CD4-positive, CD25-positive, alpha-beta regulatory T cell (primary cell): ENCODE measurements at regions not wholly inside any gene's neighbourhood (a gene's known extent, or its start where the extent isn't known, plus 50 kb on each side); places are given as distances from the start of the nearest gene placed in this dataset.

Experiments
- ATAC-seq, 2 donors: fragments of 150-1000 bp; cut with Tn5 transposase; one replicate each; pipeline ENCODE4 v1.10.0; 2021; ENCODE audit warnings: low read depth in 2 of 2, moderate number of reproducible peaks in 2 of 2, moderate library complexity in 1 of 2
- DNase-seq, 3 donors: peaks; one replicate each; pipeline versions ENCODE4 v3.0.0 to v3.0.0-alpha.2; 2012 to 2022; ENCODE audit warnings: mixed read lengths in 1 of 3
- H3K27ac ChIP-seq: one replicate; pipeline ENCODE4 v1.7.0; 2013; ENCODE audit warnings: mild to moderate bottlenecking, low read length; ENCODE audit not compliant: insufficient read depth, poor library complexity, severe bottlenecking
- H3K27me3 ChIP-seq: one replicate; pipeline ENCODE4 v1.7.0; 2013; ENCODE audit warnings: low read length; ENCODE audit not compliant: control insufficient read depth, insufficient read depth
- H3K36me3 ChIP-seq: one replicate; pipeline ENCODE4 v1.7.0; 2013; ENCODE audit warnings: mild to moderate bottlenecking, low read length, moderate library complexity; ENCODE audit not compliant: control insufficient read depth, insufficient read depth
- H3K4me1 ChIP-seq: 2 replicates; pipeline ENCODE4 v1.7.0; 2013; ENCODE audit warnings: mild to moderate bottlenecking, low read length; ENCODE audit not compliant: insufficient read depth, control insufficient read depth, poor library complexity, severe bottlenecking
- H3K4me3 ChIP-seq: one replicate; pipeline ENCODE4 v1.7.0; 2013; ENCODE audit warnings: low read depth, mild to moderate bottlenecking, low read length, moderate library complexity
- H3K9me3 ChIP-seq, 2 experiments: 1 replicate in 1 of 2; 2 replicates in 1 of 2; pipeline ENCODE4 v1.7.0; 2013; ENCODE audit warnings: low read length in 2 of 2, mild to moderate bottlenecking in 1 of 2, moderate library complexity in 1 of 2; ENCODE audit not compliant: control insufficient read depth in 2 of 2
- H3K27ac Mint-ChIP-seq, 3 donors: one replicate each; pipeline ENCODE4 v1.8.0; 2020 to 2022; ENCODE audit warnings: mild to moderate bottlenecking in 3 of 3, mixed read lengths in 3 of 3, moderate library complexity in 2 of 3
- H3K27me3 Mint-ChIP-seq: one replicate; pipeline ENCODE4 v1.8.0; 2022; ENCODE audit warnings: mild to moderate bottlenecking, mixed read lengths
- H3K36me3 Mint-ChIP-seq: one replicate; pipeline ENCODE4 v1.8.0; 2020; ENCODE audit warnings: mixed read lengths
- H3K4me1 Mint-ChIP-seq, 4 donors: one replicate each; pipeline ENCODE4 v1.8.0; 2020 to 2022; ENCODE audit warnings: mixed read lengths in 4 of 4, mild to moderate bottlenecking in 1 of 4
- H3K4me3 Mint-ChIP-seq, 4 donors: one replicate each; pipeline ENCODE4 v1.8.0; 2020 to 2022; ENCODE audit warnings: mild to moderate bottlenecking in 4 of 4, mixed read lengths in 4 of 4, moderate library complexity in 3 of 4
- H3K9me3 Mint-ChIP-seq, 7 donors: one replicate each; pipeline ENCODE4 v1.8.0; 2020 to 2022; ENCODE audit warnings: mixed read lengths in 7 of 7, mild to moderate bottlenecking in 3 of 7, moderate library complexity in 2 of 7

DNA sequence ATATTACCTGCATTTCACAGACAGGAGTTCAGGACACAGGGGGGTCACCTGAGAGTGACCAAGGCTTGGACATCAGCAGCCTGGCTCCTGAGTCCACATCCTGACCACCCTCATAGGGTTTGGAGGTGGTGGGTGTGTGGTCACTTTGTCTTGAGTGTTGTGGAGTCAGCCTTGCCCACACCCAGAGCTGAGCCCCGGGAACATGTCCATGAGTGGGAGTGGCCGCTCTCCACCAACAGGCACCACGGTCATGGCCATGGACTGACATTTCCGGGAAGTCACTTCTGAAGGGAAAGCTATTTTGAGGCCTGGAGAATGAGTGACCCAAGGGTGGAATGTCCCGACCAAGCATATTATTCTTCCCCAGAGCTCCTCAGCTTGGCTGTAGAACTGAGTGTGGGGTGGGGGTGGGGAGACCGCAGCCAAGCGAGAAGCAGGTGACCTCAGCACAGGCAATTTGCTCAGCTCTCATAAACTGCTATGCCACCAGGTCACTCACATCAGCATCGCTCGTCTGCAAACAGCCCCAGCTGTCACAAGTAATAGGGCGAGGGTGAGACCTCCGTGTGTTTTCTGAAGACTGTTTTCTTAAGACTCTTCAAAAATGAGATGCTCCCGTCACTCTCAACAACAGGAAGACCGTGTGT lies 348.6 kb upstream of the CDH4 start:
- no peak for DNase-seq
- H3K27me3 Mint-ChIP-seq, result no peaks in the 10 kb centered on the region
- H3K27ac ChIP-seq, result no peak overlapping the region

DNA sequence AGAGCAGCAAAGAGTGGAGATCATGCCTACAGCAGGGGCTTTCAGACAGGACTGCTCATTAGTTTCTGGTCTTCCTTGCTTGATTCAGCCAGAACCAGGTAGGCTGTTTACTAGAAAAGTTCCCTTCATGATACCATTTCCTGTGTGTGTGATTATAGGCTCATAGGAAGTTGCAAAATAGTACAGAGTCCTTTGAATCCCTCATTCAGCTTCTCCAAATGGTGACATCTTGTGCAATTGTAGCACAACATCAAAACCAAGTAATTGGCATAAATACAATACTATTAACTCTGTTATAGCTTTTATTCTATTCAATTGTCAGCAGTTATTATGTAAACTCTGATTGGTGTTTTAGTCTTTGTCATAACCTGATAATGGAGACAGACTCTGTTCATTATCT lies 347.3 kb upstream of the CDH4 start:
- Mint-ChIP-seq H3K27ac (no peak overlapping the region), H3K27me3 (no peaks in the 10 kb centered on the region), H3K9me3 (peaks cover 0 to 3% (median 2%) of the 10 kb centered on the region in 7 donors), H3K36me3 (no peaks in the 10 kb centered on the region), H3K4me1 (no peaks in the 10 kb centered on the region), H3K4me3 (no peak overlapping the region)
- no peak for ATAC-seq
- Histone ChIP-seq H3K9me3 (peaks cover 0 to 2% of the 10 kb centered on the region in 2 experiments), H3K27ac (no peak overlapping the region), H3K27me3 (no peaks in the 10 kb centered on the region), H3K4me1 (no peaks in the 10 kb centered on the region), H3K4me3 (no peak overlapping the region), H3K36me3 (no peaks in the 10 kb centered on the region)
- no peak for DNase-seq

More for the DNA sequence above, 348.6 kb upstream of the CDH4 start:
- H3K4me3 ChIP-seq, result no peak overlapping the region
- H3K9me3 ChIP-seq, result peaks cover 0 to 2% of the 10 kb centered on the region in 2 experiments
- no peaks in the 10 kb centered on the region for H3K36me3 ChIP-seq
- peaks cover 0 to 3% (median 0%) of the 10 kb centered on the region in 7 donors for H3K9me3 Mint-ChIP-seq
- no peak overlapping the region for H3K27ac Mint-ChIP-seq
- H3K36me3 Mint-ChIP-seq, result no peaks in the 10 kb centered on the region
- H3K4me3 Mint-ChIP-seq, result no peak overlapping the region
- H3K4me1 ChIP-seq, result no peaks in the 10 kb centered on the region
- no peak for ATAC-seq
- no peaks in the 10 kb centered on the region for H3K4me1 Mint-ChIP-seq
- no peaks in the 10 kb centered on the region for H3K27me3 ChIP-seq

DNA sequence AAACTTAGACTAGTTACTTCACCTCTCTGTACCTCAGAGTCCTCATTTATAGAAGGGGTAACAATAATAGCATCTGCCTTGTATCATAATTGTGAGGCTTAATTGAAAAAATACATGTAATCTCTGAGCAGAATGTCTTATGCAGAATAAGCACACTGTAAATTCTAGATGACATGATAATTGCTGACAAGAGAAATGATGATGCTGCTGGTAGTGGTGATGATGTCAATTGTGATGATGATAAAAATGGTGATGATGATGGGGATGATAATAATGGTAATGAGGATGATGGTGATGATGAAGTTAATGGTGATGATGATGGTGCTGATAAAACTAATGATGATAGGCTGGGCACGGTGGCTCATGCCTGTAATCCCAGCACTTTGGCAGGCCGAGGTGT lies 346.1 kb upstream of the CDH4 start:
- peaks cover 0 to 3% (median 2%) of the 10 kb centered on the region in 7 donors for H3K9me3 Mint-ChIP-seq
- H3K4me3 Mint-ChIP-seq, result no peak overlapping the region
- DNase-seq, result no peak
- Histone ChIP-seq H3K4me1 (no peaks in the 10 kb centered on the region), H3K9me3 (peaks cover 0 to 2% of the 10 kb centered on the region in 2 experiments), H3K36me3 (no peaks in the 10 kb centered on the region), H3K27ac (no peak overlapping the region), H3K27me3 (no peaks in the 10 kb centered on the region), H3K4me3 (no peak overlapping the region)
- no peaks in the 10 kb centered on the region for H3K36me3 Mint-ChIP-seq
- no peaks in the 10 kb centered on the region for H3K4me1 Mint-ChIP-seq
- no peak for ATAC-seq
- no peak overlapping the region for H3K27ac Mint-ChIP-seq
- H3K27me3 Mint-ChIP-seq, result no peaks in the 10 kb centered on the region

- Mint-ChIP-seq H3K27ac (no peak overlapping the region), H3K9me3 (peaks cover 0 to 3% (median 2%) of the 10 kb centered on the region in 7 donors), H3K4me3 (no peak overlapping the region), H3K36me3 (no peaks in the 10 kb centered on the region), H3K27me3 (no peaks in the 10 kb centered on the region), H3K4me1 (no peaks in the 10 kb centered on the region)
- H3K27me3 ChIP-seq, result no peaks in the 10 kb centered on the region
- no peak overlapping the region for H3K4me3 ChIP-seq
- ATAC-seq (no peak), DNase-seq (no peak)
- peaks cover 0 to 2% of the 10 kb centered on the region in 2 experiments for H3K9me3 ChIP-seq
- no peak overlapping the region for H3K27ac ChIP-seq
- H3K36me3 ChIP-seq, result no peaks in the 10 kb centered on the region
- H3K4me1 ChIP-seq, result no peaks in the 10 kb centered on the region
Observed at GRCh38 chr20:60906555-60906954, 345.5 kb upstream of the CDH4 start.

DNA sequence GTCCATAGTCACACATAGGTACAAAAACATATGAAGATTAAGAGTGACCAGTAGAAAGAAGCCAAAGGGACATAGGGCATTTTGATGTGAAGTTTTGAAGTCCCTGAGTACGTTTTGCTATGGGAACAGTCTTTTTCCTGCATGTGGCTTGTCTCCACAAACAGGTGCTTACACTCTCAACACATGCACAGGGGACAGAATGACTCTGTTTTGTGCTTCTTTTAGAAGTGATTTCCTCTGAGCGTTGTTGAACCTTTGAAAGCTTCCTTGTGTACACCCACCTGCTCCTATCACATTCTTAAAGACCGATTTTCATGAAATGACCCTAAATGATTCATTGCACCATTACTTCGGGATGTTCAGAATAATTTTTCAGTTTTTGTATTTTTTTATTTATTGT lies 338.8 kb upstream of the CDH4 start:
- Mint-ChIP-seq H3K4me1 (no peaks in the 10 kb centered on the region), H3K4me3 (no peak overlapping the region), H3K9me3 (peaks cover 0 to 15% (median 2%) of the 10 kb centered on the region in 7 donors), H3K27ac (no peak overlapping the region), H3K36me3 (no peaks in the 10 kb centered on the region), H3K27me3 (no peaks in the 10 kb centered on the region)
- ATAC-seq, result no peak
- H3K27ac ChIP-seq, result no peak overlapping the region
- H3K4me3 ChIP-seq, result no peak overlapping the region
- no peak for DNase-seq
- H3K4me1 ChIP-seq, result no peaks in the 10 kb centered on the region
- H3K9me3 ChIP-seq, result no peaks in the 10 kb centered on the region
- no peaks in the 10 kb centered on the region for H3K36me3 ChIP-seq
- no peaks in the 10 kb centered on the region for H3K27me3 ChIP-seq

DNA sequence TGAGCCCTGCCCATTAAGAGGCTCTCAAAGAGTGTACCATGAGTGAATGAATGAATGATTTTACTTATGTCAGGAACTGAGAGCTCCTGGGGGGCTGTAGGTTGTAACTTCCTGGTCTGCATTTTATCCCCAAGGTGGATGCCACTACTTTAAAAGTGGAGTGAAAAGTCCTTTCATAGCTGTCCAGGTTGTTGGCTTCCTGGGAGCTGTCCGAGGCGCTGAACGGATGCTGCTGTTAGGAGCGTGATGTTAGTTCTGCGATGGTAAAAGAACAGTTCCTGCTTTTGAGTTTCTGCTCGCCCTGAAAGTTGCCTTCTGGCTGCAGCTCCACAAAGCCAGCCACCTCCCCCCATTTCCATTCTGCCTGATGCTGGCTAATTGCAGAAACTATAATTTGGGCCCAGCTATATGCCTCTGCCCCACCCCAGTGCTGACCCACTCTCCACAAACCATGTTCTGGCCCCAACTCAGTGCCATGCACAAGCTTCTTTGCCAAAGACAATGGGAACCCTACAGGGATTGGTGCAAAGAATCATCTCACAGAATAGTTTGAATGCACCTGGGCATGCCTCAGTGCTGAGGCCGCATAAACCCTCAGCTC lies 330.9 kb upstream of the CDH4 start:
- peaks cover 2% of the 10 kb centered on the region for H3K27me3 ChIP-seq
- Mint-ChIP-seq H3K4me3 (no peak overlapping the region), H3K9me3 (peaks cover 0 to 9% (median 2%) of the 10 kb centered on the region in 7 donors), H3K36me3 (no peaks in the 10 kb centered on the region), H3K27me3 (no peaks in the 10 kb centered on the region), H3K27ac (no peak overlapping the region), H3K4me1 (no peaks in the 10 kb centered on the region)
- DNase-seq (peak in 1 of 3 donors; percentile 17), ATAC-seq (no peak)
- no peak overlapping the region for H3K4me3 ChIP-seq
- H3K36me3 ChIP-seq, result no peaks in the 10 kb centered on the region
- H3K4me1 ChIP-seq, result no peaks in the 10 kb centered on the region
- H3K9me3 ChIP-seq, result no peaks in the 10 kb centered on the region
- no peak overlapping the region for H3K27ac ChIP-seq

GRCh38 chr20:60926831-60927230 lies 325.2 kb upstream of the CDH4 start:
- no peak overlapping the region for H3K27ac Mint-ChIP-seq
- no peak overlapping the region for H3K4me3 Mint-ChIP-seq
- Histone ChIP-seq H3K4me1 (no peaks in the 10 kb centered on the region), H3K36me3 (no peaks in the 10 kb centered on the region), H3K27ac (no peak overlapping the region), H3K27me3 (peaks cover 2% of the 10 kb centered on the region), H3K4me3 (no peak overlapping the region), H3K9me3 (no peaks in the 10 kb centered on the region)
- H3K27me3 Mint-ChIP-seq, result peaks cover 8% of the 10 kb centered on the region
- no peak for ATAC-seq
- H3K9me3 Mint-ChIP-seq, result peaks cover 0 to 3% (median 0%) of the 10 kb centered on the region in 7 donors
- no peaks in the 10 kb centered on the region for H3K4me1 Mint-ChIP-seq
- no peaks in the 10 kb centered on the region for H3K36me3 Mint-ChIP-seq
- DNase-seq, result no peak

GRCh38 chr20:60928341-60928740 lies 323.7 kb upstream of the CDH4 start:
- Histone ChIP-seq H3K9me3 (no peaks in the 10 kb centered on the region), H3K27ac (no peak overlapping the region), H3K4me3 (no peak overlapping the region), H3K27me3 (peaks cover 2% of the 10 kb centered on the region), H3K36me3 (no peaks in the 10 kb centered on the region), H3K4me1 (no peaks in the 10 kb centered on the region)
- no peak overlapping the region for H3K4me3 Mint-ChIP-seq
- ATAC-seq, result no peak
- H3K27me3 Mint-ChIP-seq, result peaks cover 8% of the 10 kb centered on the region
- no peaks in the 10 kb centered on the region for H3K4me1 Mint-ChIP-seq
- no peaks in the 10 kb centered on the region for H3K36me3 Mint-ChIP-seq
- DNase-seq, result no peak
- no peak overlapping the region for H3K27ac Mint-ChIP-seq
- peaks cover 0 to 4% (median 0%) of the 10 kb centered on the region in 7 donors for H3K9me3 Mint-ChIP-seq
